ENCODE measurements at regions not wholly inside any gene's neighbourhood (a gene's known extent, or its start where the extent isn't known, plus 50 kb on each side); places are given as distances from the start of the nearest gene placed in this dataset.
"Not testable (repeated sequence)": the region's sequence is repeated elsewhere in the genome, so short reads cannot be mapped to it uniquely, and the experiment has no call there.

DNA sequence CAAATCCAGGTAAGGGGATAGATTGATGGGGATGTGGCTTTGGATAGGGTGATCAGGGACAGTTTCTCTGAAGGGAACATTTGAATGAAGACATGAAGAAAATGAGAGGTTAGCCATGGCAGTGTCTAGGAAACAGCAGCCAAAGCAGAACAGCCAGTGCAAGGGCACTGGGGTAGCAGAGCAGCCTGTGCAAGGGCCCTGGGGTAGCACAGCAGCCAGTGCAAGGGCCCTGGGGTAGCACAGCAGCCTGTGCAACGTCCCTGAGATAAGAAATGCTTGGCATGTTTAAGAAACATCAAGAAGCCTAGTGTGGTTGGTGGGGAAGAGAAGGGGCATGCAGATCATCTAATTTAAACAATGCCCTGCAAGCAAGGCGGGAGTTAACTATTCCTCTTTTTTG is 128.5 kb downstream of the IRX5 start:
- H3K27me3 Mint-ChIP-seq (ENCODE audit: low read depth) = peaks cover 61% of the 10 kb centered on the region
- no peak overlapping the region for H3K4me3 Mint-ChIP-seq (ENCODE audit: unreplicated experiment)

DNA sequence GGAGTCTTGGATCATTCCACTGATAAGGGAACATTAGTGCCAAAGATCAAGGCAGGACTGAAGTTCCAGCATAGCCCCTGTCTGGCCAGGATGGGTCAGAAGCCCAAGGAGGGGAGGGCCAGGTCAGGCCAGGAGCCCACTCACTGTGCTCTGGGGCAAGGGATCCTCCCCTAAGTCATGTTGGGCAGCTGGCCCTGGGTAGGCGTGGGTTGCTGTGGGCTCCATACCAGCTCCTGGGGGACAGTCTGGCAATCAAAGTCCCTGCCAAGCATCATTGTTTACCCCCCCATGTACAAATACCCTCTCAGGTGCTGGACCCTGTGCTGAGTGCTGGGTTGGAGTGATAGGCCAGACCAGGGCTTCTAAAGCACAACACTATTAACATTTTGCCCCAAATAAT is 130.5 kb downstream of the IRX5 start:
- no peak for DNase-seq (ENCODE audit: low spot score)
- Mint-ChIP-seq H3K27ac (ENCODE audit: unreplicated experiment) (no peak overlapping the region), H3K27me3 (ENCODE audit: low read depth) (peaks cover 55% of the 10 kb centered on the region), H3K9me3 (ENCODE audit: low read depth) (peaks cover 7% of the 10 kb centered on the region), H3K4me3 (ENCODE audit: unreplicated experiment) (no peak overlapping the region), H3K4me1 (ENCODE audit: low read depth) (peaks cover 21% of the 10 kb centered on the region), H3K36me3 (ENCODE audit: low read depth) (no peaks in the 10 kb centered on the region)
- TF ChIP-seq, protein P1, sequence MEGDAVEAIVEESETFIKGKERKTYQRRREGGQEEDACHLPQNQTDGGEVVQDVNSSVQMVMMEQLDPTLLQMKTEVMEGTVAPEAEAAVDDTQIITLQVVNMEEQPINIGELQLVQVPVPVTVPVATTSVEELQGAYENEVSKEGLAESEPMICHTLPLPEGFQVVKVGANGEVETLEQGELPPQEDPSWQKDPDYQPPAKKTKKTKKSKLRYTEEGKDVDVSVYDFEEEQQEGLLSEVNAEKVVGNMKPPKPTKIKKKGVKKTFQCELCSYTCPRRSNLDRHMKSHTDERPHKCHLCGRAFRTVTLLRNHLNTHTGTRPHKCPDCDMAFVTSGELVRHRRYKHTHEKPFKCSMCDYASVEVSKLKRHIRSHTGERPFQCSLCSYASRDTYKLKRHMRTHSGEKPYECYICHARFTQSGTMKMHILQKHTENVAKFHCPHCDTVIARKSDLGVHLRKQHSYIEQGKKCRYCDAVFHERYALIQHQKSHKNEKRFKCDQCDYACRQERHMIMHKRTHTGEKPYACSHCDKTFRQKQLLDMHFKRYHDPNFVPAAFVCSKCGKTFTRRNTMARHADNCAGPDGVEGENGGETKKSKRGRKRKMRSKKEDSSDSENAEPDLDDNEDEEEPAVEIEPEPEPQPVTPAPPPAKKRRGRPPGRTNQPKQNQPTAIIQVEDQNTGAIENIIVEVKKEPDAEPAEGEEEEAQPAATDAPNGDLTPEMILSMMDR (IDR thresholded peaks at IDR 0.05) = no peak

More for the DNA sequence above, 128.5 kb downstream of the IRX5 start:
- Mint-ChIP-seq H3K4me1 (ENCODE audit: low read depth) (peaks cover 21% of the 10 kb centered on the region), H3K9me3 (ENCODE audit: low read depth) (peaks cover 13% of the 10 kb centered on the region), H3K36me3 (ENCODE audit: low read depth) (no peaks in the 10 kb centered on the region), H3K27ac (ENCODE audit: unreplicated experiment) (no peak overlapping the region)
- no peak for DNase-seq (ENCODE audit: low spot score)
- TF ChIP-seq, protein P1 (IDR thresholded peaks at IDR 0.05) = no peak

DNA sequence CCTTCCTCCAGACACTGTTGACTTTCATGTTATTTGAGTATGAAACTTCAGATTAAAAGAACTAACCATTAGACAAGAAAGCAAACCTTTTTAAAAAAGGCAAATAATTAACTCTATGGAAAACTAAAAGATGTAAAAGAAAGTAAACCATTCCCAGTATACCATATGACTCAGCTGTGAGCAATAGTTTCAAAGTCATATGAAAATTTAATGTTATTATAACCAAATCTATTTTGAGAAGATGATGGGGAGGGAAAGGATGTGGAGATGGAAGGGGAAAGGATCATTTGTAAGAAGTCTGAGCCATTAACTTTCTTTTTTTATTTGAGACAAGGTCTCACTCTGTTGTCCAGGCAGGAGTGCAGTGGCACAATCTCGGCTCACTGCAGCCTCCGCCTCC is 131.8 kb downstream of the IRX5 start:
- no peaks in the 10 kb centered on the region for H3K36me3 Mint-ChIP-seq (ENCODE audit: low read depth)
- no peak overlapping the region for H3K4me3 Mint-ChIP-seq (ENCODE audit: unreplicated experiment)
- TF ChIP-seq, protein P1 (IDR thresholded peaks at IDR 0.05) = no peak
- no peak for DNase-seq (ENCODE audit: low spot score)
- peaks cover 49% of the 10 kb centered on the region for H3K27me3 Mint-ChIP-seq (ENCODE audit: low read depth)
- H3K27ac Mint-ChIP-seq (ENCODE audit: unreplicated experiment) = peak overlapping the region; percentile 90
- H3K9me3 Mint-ChIP-seq (ENCODE audit: low read depth) = peaks cover 11% of the 10 kb centered on the region
- peaks cover 10% of the 10 kb centered on the region for H3K4me1 Mint-ChIP-seq (ENCODE audit: low read depth)

DNA sequence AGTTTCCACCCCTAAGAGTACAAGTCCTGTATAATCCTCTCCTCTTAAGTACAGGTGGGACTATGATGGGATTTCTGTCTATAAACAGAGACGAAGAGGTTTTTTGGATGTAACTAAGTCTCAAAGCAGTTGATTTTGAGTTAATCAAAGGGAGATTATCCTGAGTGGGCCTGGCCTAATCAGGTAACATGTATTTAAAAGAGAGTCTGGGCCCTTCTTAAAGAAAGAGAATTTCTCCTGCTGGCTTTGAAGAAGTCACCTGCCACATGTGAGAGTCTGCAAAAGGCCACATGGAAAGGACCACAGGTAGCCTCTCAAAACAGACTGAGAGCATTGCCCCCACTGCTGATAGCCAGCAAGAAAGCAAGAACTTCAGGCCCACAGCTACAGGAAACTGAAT is 142.3 kb downstream of the IRX5 start:
- Mint-ChIP-seq H3K4me3 (ENCODE audit: unreplicated experiment) (no peak overlapping the region), H3K27me3 (ENCODE audit: low read depth) (peaks cover 13% of the 10 kb centered on the region), H3K4me1 (ENCODE audit: low read depth) (no peaks in the 10 kb centered on the region), H3K36me3 (ENCODE audit: low read depth) (no peaks in the 10 kb centered on the region), H3K9me3 (ENCODE audit: low read depth) (peaks cover 5% of the 10 kb centered on the region), H3K27ac (ENCODE audit: unreplicated experiment) (no peak overlapping the region)
- DNase-seq (ENCODE audit: low spot score) = no peak
- TF ChIP-seq, protein P1 (IDR thresholded peaks at IDR 0.05) = no peak

DNA sequence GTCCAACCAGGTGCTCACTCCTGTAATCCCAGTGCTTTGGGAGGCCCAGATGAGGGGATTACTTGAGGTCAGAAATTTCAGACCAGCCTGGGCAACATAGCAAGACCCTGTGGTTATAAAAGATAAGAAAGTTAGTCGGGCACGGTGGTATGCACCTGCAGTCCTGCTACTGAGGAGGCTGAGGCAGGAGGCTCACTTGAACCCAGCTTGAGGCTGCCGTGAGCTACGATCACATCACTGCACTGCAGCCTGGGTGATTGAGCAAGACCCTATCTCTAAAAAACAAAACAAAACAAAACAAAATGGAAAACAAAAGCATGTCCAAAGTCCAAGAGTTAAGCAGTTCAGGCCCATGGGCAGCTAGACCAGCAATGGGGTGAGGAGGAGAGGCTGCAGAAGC is 143.2 kb downstream of the IRX5 start:
- no peak overlapping the region for H3K27ac Mint-ChIP-seq (ENCODE audit: unreplicated experiment)
- TF ChIP-seq, protein P1 (IDR thresholded peaks at IDR 0.05) = no peak
- DNase-seq (ENCODE audit: low spot score) = no peak

DNA sequence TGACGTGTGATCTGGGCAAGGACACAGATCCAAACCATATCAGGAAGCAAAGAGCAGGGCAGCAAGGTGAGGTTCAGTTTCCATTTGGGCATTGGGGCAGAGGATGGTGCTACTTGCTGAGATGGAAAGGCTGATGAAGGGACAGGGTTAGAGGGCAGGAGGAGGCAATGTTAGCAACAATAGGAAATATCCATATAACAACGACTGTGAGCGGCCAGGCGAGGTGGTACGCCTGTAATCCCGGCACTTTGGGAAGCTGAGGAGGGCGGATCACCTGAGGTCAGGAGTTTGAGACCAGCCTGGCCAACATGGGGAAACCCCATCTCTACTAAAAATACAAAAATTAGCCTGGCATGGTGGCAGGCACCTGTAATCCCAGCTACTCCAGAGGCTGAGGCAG is 144.5 kb downstream of the IRX5 start:
- not testable (repeated sequence) for H3K4me1 Mint-ChIP-seq (ENCODE audit: low read depth); DNase-seq (ENCODE audit: low spot score); H3K36me3 Mint-ChIP-seq (ENCODE audit: low read depth); H3K27ac Mint-ChIP-seq (ENCODE audit: unreplicated experiment); H3K9me3 Mint-ChIP-seq (ENCODE audit: low read depth); H3K4me3 Mint-ChIP-seq (ENCODE audit: unreplicated experiment)
- H3K27me3 Mint-ChIP-seq (ENCODE audit: low read depth) = peaks cover 17% of the 10 kb centered on the region

More for the DNA sequence above, 143.2 kb downstream of the IRX5 start:
- Mint-ChIP-seq H3K9me3 (ENCODE audit: low read depth) (peaks cover 5% of the 10 kb centered on the region), H3K27me3 (ENCODE audit: low read depth) (peaks cover 13% of the 10 kb centered on the region), H3K4me1 (ENCODE audit: low read depth) (no peaks in the 10 kb centered on the region), H3K4me3 (ENCODE audit: unreplicated experiment) (no peak overlapping the region), H3K36me3 (ENCODE audit: low read depth) (no peaks in the 10 kb centered on the region)
